IMR-90 (cell line): ENCODE measurements at regions not wholly inside any gene's neighbourhood (a gene's known extent, or its start where the extent isn't known, plus 50 kb on each side); places are given as distances from the start of the nearest gene placed in this dataset.

Experiments used
- CTCF ChIP-seq: conservative IDR thresholded peaks from 2 replicates; pipeline ENCODE4 v1.5.1; 2012; ENCODE audit warnings: mild to moderate bottlenecking, low read depth, low read length, improper control_type of control experiment
- POLR2A ChIP-seq: IDR thresholded peaks from 2 replicates; pipeline ENCODE4 v1.6.1; 2012; ENCODE audit warnings: mild to moderate bottlenecking, low read depth, low read length

- TF ChIP-seq CTCF: no peak
- no peak for TF ChIP-seq POLR2A
Observed at GRCh38 chr17:77269696-77270681, 129.2 kb downstream of the SEC14L1 start.
